Posterior cingulate gyrus (tissue), 11 donors: ENCODE measurements at regions not wholly inside any gene's neighbourhood (a gene's known extent, or its start where the extent isn't known, plus 50 kb on each side); places are given as distances from the start of the nearest gene placed in this dataset.
"Not testable (repeated sequence)": the region's sequence is repeated elsewhere in the genome, so short reads cannot be mapped to it uniquely, and the experiment has no call there.

Source experiments
- DNase-seq, 10 donors: peaks; one replicate each; pipeline versions ENCODE4 v3.0.0 to v3.0.0-alpha.2; 2020 to 2021; ENCODE audit warnings: mixed read lengths in 3 of 10
- intact Hi-C: fragments of 100-400 bp; cut with DNase I; formaldehyde crosslinking; loops from one replicate; pipeline ENCODE4 v1.15.1; 2023

DNA sequence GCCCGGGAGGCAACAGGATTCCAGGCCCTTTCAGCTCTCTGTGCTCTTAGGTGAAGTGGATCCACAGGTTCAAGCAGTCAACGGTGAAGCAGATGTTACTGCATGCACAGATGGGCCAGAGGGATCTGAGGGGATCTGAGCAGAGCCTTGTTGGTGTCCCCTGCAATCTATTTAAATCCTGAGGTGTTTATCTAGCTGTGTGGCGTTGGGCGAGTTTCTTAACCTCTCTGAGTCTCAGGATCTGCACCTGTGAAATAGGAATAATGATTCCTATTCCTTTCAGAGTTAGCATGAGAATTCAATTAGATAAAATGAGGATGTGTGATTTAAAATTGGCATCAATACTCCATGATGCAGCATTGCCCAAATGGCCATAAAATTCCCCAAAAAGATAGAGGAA, 237.3 kb upstream of the CDH5 start:
- intact Hi-C loops = no loop called here
- DNase-seq = no peak

DNA sequence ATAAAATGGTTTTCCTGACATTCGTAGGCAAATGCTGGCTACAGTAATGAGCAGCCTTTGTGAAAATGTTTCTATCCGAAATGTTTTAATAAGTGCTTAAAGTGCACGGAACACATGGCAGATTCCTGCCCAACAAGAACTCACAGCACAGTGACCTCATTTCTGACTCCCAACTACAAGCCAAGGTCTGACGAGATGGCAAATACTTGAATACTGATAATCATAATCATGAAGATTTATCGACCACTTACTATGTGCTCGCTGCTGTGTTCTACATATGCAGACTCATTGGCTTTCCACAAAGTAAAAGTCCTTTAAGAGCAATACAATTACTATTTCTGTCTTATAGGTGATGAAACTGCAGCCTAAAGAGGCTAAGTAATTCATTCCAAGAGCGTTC, 238.1 kb upstream of the CDH5 start:
- no peak for DNase-seq
- intact Hi-C loops = no loop called here

DNA sequence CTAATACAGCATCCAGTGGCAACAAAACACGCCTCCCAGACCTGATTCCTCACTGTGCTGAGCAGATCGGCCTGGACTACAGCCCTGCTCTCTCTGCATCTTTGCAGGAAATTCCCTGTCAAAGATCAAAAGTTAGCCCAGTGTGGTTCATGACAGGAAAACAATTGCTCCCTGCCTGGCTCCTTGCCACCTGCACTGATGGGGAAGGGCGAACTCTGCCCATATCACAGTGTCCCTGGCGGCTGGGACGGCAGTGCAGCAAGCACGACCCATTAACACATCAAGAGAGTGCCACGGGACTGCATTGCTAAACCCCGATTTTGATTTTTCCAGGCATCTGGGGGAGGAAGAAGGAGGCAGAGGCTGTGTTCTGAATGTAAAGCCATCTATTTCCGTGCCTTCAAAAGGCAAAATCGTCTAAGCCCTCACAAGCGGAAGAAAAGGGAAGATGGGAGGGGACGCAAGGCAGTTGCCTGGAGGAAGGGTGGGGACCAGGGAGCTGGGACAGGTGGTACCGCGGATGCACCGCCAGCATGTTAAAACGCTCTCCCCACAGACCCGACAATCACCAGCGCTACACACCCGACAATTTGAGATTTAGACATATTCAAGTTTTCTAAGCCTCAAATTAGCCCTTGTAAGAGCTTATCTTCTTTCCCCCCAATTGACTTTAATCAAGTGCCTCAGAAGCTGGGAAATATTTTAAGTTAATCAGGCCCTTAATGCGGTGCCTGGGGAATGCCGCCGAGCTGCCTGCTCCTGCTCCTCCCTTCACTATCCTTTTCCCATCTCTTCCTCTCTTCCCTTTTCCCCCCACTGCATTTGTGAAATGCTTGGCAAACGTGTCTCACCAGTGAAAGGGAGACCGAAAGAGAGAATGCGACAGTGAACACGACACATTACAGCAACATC, 238.8 kb upstream of the CDH5 start:
- peak in 5 of 10 donors; percentile 24 to 87 (median 27) for DNase-seq
- intact Hi-C loops = no loop called here

DNA sequence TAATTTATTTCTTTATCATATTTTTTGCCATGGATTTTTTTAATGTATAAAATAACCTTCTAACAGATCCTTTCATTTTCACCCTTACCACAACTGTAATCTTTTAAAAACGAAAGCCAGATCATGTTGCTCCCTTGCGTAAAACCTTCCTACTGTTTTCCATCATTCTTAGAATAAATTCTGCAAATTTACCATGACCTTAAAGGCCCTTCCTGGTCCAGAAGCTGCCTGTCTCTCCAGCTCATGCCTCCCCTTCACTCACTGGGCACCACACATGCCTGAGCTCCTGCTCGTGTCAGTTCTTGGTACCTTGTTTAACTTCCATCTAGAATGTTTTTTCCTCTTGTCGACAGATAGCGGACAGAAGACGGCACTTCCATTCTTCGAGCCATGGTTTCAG, 245.0 kb upstream of the CDH5 start:
- intact Hi-C loops = no loop called here
- no peak for DNase-seq

DNA sequence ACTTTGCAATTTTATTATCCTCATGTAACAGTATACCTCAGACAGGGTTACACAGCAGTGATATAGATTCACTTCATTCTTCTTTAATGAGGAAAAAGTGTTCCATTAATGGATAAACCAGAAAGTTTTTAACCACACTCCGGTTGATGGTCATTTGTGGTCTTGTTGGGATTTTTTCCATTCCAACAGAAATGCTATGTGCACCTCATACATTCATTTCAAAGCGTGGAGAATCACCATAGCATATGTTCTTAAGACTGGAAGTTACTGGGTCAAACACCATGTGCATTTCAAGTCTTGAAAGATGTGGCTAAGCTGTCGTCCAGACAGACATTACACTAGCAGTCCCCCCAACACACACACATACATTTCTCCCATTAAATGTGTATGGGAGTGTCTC, 245.8 kb upstream of the CDH5 start:
- no peak for DNase-seq

DNA sequence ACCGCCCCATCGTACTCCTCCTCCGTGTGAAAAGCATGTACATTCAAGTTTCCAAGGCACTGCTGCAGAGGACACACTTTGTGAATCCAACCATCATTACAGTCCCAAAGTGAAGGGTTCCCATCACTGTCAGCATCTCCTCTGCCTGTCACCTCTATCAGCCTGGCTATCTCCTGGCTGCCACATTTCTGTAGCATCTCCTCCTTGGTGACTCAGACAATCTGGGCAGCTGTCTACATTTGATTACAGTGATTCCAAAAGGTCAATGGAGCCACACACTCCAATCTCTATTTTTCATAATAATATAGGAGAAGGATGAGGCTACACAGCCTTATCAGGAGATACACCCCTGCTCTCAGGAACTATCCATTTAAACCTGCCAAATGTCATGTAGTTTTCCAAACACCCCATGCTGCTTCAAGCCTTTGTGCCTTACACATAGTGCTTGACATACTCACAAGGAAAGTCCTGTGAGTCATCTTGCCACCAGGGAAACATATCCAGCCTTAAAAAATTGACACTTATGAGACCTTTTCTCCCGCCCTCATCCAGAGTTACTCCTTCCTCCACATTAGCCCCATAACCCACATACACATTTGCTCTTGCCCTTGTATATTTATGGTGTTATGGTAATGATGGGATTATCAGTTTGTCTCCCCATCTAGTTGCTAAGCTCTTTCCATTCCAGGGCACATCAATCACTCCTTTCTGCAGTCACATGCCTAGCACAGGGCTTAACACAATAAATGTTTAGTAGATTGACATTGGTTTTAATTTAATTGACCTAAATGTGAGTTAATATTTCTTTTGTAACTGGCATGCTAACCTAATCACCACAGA, 250.1 kb upstream of the CDH5 start:
- DNase-seq = no peak
- intact Hi-C loops = no loop called here

More for the DNA sequence above, 245.8 kb upstream of the CDH5 start:
- intact Hi-C loops = no loop called here

DNA sequence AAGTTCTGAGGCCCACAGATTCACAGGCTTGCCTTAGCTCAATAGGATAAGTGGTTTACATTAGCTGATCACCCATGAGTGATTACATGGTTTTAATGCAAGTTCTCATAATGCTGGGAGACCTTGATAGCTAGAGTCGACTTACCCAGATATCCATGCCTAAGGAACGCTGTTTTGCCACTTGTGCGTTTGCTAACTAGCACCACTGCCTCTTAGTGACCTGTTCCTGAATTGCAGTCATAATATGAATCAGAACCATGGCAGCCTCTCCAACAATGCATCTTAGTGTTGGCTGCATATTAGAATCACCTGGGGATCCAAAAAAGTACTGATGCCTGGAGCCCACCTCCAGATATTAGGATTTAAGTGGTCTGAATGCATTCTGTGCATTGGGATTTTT, 251.1 kb upstream of the CDH5 start:
- intact Hi-C loops = no loop called here

DNA sequence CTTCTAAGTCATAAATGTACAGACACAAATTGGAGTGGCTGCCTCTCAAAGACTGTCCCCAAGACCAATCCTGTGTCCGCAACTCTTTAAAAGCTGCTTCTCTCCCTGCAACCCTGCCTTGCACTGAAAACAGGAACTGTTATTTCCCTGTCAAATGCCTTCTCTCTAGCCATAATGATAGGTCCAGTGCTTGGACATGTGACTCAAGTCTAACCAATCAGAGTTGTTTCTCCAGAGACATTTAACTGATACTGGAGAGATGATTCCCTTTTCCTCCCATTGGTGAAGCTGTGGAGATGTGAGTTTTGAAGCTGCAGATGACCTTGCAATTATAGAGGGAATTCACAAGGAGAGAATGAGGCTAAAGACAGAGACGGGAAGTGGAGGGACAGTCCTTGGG, 253.3 kb upstream of the CDH5 start:
- intact Hi-C loops = no loop called here
- no peak for DNase-seq

More for the DNA sequence above, 251.1 kb upstream of the CDH5 start:
- DNase-seq = no peak

DNA sequence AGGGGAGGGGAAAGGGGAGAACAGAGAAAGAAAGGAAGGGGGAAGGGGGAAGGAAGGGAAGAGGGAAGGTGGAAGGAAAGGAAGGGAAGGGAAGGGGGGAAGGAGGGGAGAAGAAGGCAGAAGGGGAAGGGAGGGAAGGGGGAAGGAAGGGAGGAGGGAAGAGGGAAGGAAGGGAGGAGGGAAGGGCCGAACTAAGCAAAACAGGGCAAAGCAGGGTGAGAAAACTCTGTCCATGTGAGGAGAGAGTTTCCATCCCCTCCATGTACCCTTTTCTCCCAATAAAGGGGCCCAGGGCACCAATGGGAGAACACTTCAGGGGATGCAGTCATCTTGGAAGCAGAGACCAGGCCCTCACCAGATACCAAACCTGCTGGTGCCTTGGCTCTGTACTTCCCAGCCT, 256.8 kb upstream of the CDH5 start:
- intact Hi-C loops = no loop called here
- no peak for DNase-seq

DNA sequence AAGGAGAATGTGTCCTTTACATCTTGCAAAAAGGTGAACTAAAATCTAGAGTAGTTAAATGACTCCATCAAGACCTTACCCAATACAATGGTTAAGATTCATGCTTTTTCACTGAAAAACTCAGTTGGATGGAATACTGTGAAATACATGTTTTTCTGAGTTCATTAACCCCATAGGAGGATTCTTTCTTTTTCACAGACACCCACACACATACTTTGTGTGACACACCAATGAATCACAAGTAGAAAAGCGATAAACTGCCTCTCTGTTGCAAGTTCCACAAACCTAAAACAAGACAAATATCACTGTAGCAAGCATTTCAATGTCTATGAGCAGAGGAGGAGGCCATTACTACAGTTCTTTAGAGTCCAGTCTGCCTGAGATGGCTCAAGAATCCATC, 258.8 kb upstream of the CDH5 start:
- DNase-seq = no peak
- intact Hi-C loops = no loop called here

DNA sequence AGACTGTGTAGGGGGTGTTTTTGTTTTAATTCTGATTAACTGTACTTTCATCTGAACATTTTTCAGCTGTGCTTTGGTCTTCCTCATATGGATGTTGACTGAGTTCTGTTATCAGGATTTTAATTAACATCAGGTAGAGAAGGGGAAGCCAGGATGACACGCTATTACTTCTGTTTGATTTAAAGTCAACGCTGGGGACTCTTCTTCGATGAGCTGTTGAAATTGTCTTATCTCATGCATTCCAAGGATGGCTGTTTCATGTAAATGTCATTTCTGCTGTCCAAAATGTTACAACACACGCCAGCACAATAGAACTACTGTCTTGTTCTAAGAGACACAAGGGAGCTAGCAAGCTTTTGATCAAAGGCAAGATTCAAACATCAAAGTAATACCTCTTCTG, 263.3 kb upstream of the CDH5 start:
- intact Hi-C loops = no loop called here
- no peak for DNase-seq

DNA sequence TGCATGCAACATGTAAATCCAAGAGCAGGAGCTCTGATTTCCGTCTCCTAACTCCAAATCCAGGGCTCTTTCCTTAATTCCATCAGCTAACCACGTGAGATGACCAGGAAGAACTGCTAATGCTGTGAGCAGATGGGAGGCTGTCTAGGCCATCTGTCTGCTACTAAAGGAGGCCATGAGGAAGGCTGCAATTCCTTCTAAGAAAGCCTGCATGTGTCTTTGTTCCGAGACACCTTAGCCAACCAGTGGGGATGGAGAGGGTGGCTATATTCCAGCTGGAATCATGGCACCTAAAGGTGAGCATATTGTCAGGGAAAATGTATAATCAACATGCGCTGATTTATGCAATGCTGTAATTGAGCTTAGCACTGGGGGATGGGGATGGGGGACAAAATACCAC, 267.2 kb upstream of the CDH5 start:
- peak in 2 of 10 donors; percentile 12 to 16 for DNase-seq
- intact Hi-C loops = no loop called here

DNA sequence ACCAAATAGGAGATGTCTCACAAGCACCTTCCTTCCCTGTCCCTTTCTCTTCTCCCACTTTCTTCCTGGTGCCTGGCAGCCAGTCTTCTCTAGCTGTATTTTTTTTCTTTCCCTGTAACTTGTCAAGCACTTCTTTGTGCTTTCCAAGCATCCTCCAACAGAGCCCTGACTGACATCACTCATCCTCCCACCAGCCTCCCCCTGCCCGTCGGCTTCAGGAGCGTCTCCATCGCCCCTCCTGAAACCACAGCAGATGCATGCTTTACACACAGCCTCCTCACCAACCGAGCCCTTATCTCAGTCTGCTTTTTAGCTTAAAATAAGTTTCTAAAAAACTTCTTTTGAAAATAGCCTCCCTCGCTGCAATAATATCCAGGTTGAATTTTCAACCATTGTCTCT, 268.7 kb upstream of the CDH5 start:
- intact Hi-C loops = no loop called here
- DNase-seq = no peak

DNA sequence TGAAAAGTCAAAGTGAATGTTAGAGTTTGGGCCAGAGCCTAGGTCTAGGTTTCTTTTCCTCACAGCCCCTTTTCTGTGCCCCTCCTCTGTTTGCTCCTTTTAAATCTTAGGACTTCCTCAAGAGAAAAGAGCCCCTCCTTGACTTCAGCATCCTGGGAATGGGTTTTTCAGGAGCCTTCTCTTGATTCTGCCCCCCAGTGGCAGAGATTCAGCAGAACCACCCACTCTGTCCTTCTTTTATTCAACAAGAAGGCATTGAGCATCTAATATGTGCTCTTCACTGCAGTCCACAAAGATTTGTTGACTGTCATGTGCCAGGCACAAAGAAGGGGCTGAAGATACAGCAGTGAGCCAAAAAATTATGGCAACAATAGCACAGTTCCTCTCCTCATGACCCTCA, 270.8 kb upstream of the CDH5 start:
- intact Hi-C loops = no loop called here
- DNase-seq = no peak

DNA sequence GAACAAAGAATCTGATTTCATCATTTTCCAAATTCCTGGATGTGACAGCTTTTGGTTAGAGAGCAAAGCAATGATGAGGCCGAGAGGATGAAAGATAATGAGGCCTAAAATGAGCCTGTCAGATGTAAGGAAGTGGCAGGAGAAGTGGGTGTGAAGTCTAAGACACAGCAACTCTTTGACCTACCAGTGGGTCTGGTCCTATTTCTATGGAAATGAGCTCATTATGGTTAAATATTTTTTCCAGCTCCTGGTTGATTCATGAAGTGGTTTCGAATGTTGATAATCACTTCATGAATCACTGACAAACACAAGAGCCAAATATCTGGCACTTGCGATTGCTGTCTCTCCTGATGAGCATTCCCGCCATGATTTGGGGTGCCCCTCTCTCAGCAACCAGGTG, 273.3 kb upstream of the CDH5 start:
- no peak for DNase-seq
- intact Hi-C loops = no loop called here

DNA sequence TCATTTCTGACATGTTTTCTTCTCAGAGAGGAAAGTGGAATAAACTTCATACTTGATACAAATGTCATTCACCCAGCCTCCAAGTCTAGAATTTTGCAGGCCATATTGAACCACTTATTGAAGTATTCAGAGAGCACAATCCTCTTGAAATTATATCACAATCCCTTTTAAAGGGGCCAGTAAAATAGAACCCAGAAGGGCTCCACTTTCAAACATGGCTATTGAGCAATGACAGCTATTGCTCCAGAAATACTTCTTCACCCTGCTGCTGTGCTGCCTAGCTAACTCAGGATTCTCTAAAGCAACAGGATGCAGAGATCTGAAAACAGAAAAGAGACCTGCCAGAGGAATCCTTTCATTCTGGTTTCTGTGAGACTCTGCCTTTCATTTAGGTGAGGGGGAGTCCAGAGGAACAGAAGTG, 275.0 kb upstream of the CDH5 start:
- DNase-seq = no peak
- intact Hi-C loops = no loop called here

DNA sequence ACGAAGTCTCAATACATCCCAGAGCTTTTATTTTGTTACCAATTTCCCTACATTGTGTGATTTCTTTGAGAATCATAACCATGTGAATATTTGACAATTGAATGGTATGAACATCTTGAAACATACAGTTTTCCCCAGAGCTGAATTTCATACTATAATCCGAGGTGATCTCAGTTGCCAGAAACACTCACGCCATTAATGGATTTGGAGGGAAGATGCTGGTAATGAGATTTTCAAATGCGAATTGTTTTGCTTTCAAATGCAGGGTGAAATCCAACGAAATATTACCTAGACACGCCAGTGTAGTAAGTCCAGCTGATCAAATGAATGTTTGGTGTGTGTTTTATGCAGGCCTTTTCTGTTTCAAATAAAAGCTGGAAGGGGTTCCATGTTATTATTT, 277.8 kb upstream of the CDH5 start:
- no peak for DNase-seq
- intact Hi-C loops = no loop called here

DNA sequence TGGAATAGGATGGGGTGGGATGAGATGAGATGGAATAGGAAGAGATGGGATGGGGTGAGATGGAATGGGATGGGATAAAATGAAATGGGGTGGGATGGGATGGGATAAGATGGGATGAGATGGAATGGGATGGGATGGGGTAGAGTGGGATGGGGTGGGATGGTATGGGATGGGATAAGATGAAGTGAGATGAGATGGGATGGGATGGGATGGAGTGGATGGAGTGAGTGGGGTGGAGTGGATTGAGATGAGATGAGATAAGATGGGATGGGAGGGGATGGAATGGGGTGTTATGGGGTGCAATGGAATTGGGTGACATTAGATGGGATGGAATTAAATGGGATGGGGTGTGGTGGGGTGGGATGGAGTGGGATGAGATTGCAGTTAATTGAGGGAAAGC, 279.2 kb upstream of the CDH5 start:
- no peak for DNase-seq
- intact Hi-C loops = no loop called here

DNA sequence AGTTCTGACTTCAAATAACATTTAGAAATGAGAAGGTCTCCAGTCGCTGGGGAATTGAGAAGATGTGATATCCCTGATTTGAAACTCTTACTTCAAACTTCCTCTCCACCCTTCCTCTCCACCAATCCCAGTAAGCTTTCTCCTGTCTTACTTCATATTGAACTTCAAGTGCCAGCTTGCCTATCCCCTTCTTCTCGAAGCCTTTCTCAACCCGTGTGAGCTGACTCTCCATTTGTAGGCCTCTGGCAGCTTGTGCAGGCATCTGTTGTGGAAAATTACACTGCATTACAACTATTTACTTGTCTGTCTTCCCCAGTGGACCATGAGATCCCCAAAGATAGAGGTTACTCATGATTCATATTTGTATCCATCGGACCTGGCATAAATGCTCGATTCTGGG, 280.8 kb upstream of the CDH5 start:
- no peak for DNase-seq
- intact Hi-C loops = no loop called here

DNA sequence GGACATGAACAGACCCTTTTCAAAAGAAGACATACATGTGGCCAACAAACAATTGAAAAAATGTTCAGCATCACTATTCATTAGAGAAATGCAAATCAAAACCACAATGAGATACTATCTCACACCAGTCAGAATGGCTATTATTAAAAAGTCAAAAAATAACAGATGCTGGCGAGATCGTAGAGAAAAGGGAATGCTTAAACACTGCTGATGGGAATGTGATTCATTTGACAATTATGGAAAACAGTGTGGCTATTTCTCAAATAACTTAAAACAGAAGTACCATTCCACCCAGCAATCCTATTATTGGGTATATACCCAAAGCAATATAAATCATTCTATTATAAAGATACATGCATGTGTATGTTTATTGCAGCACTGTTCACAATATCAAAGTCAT, 281.8 kb upstream of the CDH5 start:
- DNase-seq, intact Hi-C loops: not testable (repeated sequence)

DNA sequence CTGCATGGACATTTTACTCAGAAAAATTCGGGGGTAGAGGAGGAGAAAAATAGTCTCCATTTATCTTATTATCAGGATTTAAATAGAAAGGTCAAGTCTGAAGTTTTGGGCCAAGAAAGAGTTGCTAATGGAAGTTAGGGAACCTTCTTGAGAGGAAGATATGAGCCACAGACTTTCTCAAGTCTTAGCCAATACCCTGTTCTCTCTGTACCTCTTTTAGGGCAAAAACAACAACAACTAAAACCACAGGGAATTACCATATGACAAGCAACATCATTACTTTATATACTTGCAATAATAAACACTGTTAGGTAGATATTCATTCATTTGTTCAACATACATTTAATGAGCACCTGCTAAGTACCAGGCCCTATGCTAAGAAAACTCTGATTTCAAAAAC, 282.2 kb upstream of the CDH5 start:
- intact Hi-C loops = no loop called here
- no peak for DNase-seq

DNA sequence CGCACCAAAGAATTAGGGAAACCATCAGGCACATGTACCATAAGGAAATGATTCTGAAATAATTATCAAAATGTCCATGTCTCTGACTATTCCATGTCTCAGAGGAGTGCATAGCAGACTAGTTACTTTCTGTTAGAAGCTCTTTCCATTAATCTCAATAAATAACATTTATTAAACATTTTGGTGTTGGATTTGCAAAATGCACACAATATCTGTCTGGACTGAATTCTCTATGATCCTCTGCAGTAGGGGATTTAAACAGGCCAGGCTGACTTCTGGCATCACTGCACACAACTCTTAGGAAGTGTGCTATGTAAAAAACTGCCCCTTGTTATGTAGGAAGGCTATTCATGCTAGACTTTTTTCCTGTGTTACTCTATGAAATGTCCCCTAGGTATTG, 283.3 kb upstream of the CDH5 start:
- intact Hi-C loops = no loop called here
- DNase-seq = no peak
